GM12874 (cell line): ENCODE measurements at regions not wholly inside any gene's neighbourhood (a gene's known extent, or its start where the extent isn't known, plus 50 kb on each side); places are given as distances from the start of the nearest gene placed in this dataset.

Experiments used
- CTCF ChIP-seq: IDR thresholded peaks from 2 replicates; pipeline ENCODE4 v1.5.1; 2011; ENCODE audit warnings: low read depth, mild to moderate bottlenecking, control low read depth, low read length, moderate library complexity; ENCODE audit not compliant: insufficient read depth

GRCh38 chr3:157819270-157820156 lies 286.7 kb downstream of the SHOX2 start:
- TF ChIP-seq CTCF = no peak

- no peak for TF ChIP-seq CTCF
Measured at GRCh38 chr3:157816896-157817295, 289.3 kb downstream of the SHOX2 start.

GRCh38 chr3:157816296-157816695 lies 289.9 kb downstream of the SHOX2 start:
- no peak for TF ChIP-seq CTCF

- no peak for TF ChIP-seq CTCF
Measured at GRCh38 chr3:157815739-157816138, 290.5 kb downstream of the SHOX2 start.

- TF ChIP-seq CTCF = no peak
Measured at GRCh38 chr3:157810924-157811718, 295.1 kb downstream of the SHOX2 start.

- no peak for TF ChIP-seq CTCF
Measured at GRCh38 chr3:157807280-157807679, 298.9 kb downstream of the SHOX2 start.

GRCh38 chr3:157805538-157805937 lies 300.7 kb downstream of the SHOX2 start:
- TF ChIP-seq CTCF = no peak
